Erythroblast (primary cell): ENCODE measurements at regions not wholly inside any gene's neighbourhood (a gene's known extent, or its start where the extent isn't known, plus 50 kb on each side); places are given as distances from the start of the nearest gene placed in this dataset.

Experiments used
- GATA1 ChIP-seq: IDR thresholded peaks from 2 replicates; pipeline ENCODE4 v1.6.1; 2011; ENCODE audit warnings: low read depth, mild to moderate bottlenecking, control low read depth, low read length, moderate library complexity
- POLR2A ChIP-seq: IDR thresholded peaks from 2 replicates; pipeline ENCODE4 v1.6.1; 2011; ENCODE audit warnings: mild to moderate bottlenecking, low read length

DNA sequence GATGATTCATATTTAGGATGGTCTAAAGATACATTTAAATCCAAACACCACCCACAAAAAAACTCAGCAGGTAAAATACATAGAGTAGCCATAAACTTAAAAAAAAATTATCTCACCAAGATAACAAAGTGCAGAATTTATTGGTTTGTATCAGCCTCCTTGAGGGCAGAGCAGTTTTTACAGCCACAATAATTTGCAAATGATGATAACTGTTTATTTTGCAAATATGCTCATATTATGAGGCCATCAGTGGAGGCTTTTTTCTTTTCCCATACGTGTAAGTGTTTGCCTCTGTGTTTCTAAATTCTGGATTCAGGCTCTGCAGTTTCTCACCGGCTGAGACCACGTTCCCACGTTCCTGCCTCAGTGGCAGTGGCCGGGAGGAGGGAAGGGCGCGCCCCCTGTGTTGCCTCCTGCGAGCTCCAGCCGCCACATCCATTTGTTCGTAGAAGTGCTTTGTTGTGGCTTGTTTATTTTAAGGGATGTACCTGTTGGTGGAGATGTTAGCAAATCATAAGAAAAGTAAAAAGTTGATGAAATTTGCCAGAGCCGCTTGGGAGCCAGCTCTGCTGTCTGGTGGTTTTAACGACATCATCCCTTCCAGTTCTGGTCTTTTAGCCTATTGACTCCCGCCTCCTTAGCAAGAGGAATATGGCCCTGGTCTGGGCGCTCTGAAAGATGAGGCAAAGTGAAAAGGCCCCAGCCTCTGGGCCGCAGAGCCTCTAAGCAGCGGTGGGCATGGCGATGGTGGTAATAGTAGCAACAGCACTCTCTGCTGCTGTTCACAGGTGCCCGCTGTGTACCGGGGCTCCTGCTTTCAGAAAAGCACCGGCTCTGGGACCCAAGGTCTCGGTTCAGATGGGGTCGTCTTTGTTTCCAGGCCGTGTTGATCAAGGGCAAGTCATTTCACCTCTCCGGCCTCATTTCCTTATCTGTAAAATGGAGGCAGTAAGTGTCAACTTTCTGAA is 66.7 kb upstream of the PPARA start:
- no peak for TF ChIP-seq POLR2A
- TF ChIP-seq GATA1: no peak
